Retinal pigment epithelial cell (primary cell): ENCODE measurements at regions not wholly inside any gene's neighbourhood (a gene's known extent, or its start where the extent isn't known, plus 50 kb on each side); places are given as distances from the start of the nearest gene placed in this dataset.

Experiments used
- DNase-seq: peaks from one replicate; pipeline ENCODE4 v3.0.0-alpha.2; 2010; ENCODE audit warnings: low read depth
- H3K4me3 ChIP-seq: 2 replicates; pipeline ENCODE4 v1.5.1; 2011; ENCODE audit warnings: mild to moderate bottlenecking, low read length, control low read depth, moderate library complexity
- TF ChIP-seq, protein P1 (sequence below): conservative IDR thresholded peaks from 2 replicates; pipeline ENCODE4 v1.5.1; 2011; ENCODE audit warnings: low read depth, low read length, control low read depth, inconsistent platforms

DNA sequence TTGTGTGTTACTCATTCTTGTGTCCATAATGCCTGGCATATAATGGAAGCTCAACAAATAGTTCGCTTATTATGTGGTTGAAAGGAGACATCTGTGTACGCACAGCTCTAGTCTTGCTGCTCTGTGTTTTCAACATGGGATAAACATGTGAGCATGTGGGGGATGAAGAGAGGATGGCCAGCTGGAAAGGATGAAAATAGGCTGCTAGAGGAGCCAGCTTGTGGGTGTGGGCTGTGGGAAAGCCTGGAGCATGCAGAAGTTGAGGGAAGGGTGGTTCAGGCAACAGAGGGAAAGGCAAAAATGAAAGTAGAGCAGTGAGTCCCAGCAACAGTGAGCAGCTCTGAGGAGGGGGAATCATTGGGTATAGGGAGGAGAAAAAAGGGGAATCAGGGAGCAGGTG, 324.6 kb upstream of the CDH11 start:
- no peak for DNase-seq
- TF ChIP-seq, protein P1, sequence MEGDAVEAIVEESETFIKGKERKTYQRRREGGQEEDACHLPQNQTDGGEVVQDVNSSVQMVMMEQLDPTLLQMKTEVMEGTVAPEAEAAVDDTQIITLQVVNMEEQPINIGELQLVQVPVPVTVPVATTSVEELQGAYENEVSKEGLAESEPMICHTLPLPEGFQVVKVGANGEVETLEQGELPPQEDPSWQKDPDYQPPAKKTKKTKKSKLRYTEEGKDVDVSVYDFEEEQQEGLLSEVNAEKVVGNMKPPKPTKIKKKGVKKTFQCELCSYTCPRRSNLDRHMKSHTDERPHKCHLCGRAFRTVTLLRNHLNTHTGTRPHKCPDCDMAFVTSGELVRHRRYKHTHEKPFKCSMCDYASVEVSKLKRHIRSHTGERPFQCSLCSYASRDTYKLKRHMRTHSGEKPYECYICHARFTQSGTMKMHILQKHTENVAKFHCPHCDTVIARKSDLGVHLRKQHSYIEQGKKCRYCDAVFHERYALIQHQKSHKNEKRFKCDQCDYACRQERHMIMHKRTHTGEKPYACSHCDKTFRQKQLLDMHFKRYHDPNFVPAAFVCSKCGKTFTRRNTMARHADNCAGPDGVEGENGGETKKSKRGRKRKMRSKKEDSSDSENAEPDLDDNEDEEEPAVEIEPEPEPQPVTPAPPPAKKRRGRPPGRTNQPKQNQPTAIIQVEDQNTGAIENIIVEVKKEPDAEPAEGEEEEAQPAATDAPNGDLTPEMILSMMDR, result no peak
- no peak overlapping the region for H3K4me3 ChIP-seq

DNA sequence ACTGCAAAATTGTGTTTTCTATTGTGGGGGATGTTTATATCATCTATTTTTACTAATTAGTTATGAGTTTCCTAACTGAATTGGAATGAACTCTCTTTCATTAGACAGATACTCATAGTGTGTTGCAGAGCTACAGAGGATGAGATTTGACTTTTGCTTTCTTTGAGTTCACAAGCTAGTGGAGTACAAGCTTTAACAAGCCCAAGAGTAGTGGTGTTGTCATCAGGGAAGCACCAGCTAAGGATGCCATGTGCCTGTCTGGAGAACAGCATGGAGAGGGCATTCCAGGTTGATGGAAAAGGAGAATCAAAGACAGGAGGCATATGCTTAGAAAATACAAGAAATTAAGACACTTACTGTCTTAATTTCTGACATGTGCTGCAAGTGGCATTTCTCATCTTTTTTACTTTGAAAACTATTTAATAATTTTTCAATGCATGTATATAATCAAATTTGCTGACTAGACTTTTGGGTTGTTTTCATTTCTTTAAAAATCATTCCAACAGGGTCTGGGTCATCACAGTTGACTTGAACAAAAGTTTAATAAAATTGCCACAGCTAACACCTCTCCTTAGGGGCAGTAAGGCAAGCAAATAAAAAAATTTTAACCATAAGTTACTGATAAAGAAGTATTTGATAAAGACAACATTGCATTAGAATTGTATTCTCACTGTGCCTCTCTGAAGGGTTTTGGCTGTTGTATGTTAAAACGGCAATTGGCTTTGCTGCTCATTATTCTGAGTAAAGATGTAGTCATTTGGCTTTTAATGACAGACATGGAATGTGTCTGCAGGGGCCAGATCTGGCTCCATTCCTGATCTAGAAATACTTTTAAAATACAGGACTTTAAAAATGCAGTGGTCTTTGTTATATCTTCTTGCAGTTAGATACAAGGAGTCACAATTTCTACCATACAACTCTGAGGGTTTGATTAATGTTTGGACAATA, 323.7 kb upstream of the CDH11 start:
- no peak overlapping the region for H3K4me3 ChIP-seq
- no peak for DNase-seq
- TF ChIP-seq, protein P1, result no peak

DNA sequence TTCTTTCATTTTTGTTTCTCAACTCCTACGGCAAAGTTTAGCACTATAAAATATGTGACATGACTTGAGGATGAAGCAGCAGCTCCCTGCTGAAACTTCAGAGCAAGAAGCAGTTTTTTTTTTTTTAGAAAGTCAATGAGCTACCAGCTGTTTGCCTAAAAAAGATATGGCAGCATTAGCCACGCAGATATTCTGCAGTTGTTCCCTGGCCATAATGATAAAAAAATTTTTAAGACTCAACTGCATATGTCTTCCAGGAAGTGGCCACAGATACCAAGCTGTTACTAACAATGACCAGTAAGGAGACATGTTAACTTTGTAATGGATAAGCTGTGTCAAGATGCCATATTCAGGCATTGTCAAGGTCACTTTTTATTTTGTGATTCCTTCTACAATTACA, 319.6 kb upstream of the CDH11 start:
- DNase-seq, result no peak
- TF ChIP-seq, protein P1, result no peak
- H3K4me3 ChIP-seq, result no peak overlapping the region

DNA sequence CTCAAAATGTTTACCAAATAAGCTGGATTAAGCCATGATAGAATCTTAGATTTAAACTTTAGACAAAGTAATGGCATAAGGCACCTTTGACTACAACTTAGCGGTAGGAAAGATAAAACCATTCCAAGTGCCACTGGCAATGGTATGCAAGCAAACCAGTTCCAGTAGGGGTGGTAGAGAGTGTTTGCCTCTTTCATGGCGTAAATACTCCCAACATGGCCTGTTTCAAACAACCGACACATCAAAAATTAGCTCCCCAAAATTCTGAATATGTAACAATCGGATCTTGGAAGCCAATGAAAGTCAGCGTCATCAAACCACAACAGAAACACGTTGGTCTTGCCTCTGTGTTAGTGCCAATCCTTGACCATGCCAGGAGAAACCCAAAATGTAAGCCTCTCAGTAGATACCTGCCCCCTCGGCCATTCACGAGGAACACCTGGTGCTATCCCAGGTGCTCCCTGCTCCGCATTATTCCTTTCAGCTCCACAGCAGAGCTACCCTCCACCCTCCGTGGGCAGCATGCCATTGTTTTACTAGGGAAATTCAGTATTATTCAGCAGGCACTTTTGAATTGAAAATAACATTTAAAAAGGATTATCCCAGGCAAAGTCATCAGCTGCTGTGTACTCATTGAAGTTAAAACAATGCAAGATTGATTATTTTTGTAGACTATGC, 307.8 kb upstream of the CDH11 start:
- H3K4me3 ChIP-seq, result no peak overlapping the region
- no peak for DNase-seq
- TF ChIP-seq, protein P1, result no peak

DNA sequence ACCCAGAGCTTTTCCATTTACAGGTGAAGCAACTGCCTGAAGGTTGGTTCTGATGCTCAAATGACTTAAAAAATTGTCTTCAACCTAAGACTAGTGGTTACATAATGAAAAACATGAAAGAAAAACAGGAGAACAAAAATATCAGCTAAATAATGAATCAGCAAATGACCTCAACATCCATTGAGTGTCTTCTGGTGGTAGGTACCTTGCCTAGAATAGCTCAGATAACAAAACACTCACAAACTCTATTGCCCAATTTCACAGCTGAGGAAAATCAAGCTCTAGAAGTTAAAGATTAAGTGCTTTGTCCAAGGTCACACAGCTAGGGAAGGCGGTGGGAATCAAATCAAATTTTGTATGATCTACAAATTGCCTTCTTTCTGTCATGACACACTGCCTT, 304.6 kb upstream of the CDH11 start:
- no peak overlapping the region for H3K4me3 ChIP-seq
- DNase-seq, result no peak

DNA sequence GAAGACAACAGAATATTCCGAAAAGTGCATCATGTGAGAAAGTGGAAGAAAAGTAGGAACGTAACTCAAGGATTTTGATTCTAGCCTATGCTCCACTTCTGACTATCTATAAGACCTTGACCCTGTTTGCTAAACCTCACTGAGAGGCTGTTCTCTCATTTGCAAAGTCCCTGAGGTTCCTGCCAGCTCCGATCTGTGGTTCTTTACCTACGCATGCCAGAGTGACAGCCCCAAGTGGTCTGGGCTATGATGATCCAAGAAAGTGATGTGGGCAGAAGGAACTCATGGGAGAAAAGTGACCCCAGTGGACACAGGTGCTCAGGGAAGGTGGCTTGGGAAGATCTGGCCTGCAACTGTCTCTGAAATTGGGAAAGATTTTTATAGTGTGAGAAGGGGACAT, 301.1 kb upstream of the CDH11 start:
- H3K4me3 ChIP-seq, result no peak overlapping the region
- no peak for DNase-seq
- TF ChIP-seq, protein P1, result no peak

More for the DNA sequence above, 304.6 kb upstream of the CDH11 start:
- TF ChIP-seq, protein P1, result no peak
